ENCODE measurements at regions not wholly inside any gene's neighbourhood (a gene's known extent, or its start where the extent isn't known, plus 50 kb on each side); places are given as distances from the start of the nearest gene placed in this dataset.

- WGBS (ENCODE audit: insufficient coverage, insufficient replicate concordance, low lambda C conversion rate, missing lambda C conversion rate) = 18% methylated on average over 3 of the region's 3 CpGs
- Histone ChIP-seq H3K27ac (ENCODE audit: control insufficient read depth, insufficient read depth) (no peak overlapping the region), H2AFZ (ENCODE audit: control insufficient read depth, low read depth, low read length) (no peak overlapping the region), H4K20me1 (ENCODE audit: control insufficient read depth, insufficient read depth) (no peaks in the 10 kb centered on the region), H3K4me2 (ENCODE audit: control insufficient read depth, insufficient read depth) (no peak overlapping the region), H3K9me3 (replicated peaks; ENCODE audit: control insufficient read depth, insufficient read depth, low read length) (no peaks in the 10 kb centered on the region; the same call in 2 of the 3 replicates), H3K36me3 (ENCODE audit: control insufficient read depth in 2 of 2, insufficient read depth in 2 of 2, low read length in 1 of 2) (no peaks in the 10 kb centered on the region), H3K4me3 (no peak overlapping the region), H3K79me2 (ENCODE audit: control insufficient read depth, insufficient read depth, low read length) (no peaks in the 10 kb centered on the region), H3K9ac (ENCODE audit: control insufficient read depth, insufficient read depth, low read length) (no peak overlapping the region), H3K27me3 (replicated peaks in 1 of 2; ENCODE audit: control insufficient read depth in 2 of 2, insufficient read depth in 2 of 2, low read length in 1 of 2) (no peaks in the 10 kb centered on the region), H3K4me1 (ENCODE audit: control insufficient read depth, insufficient read depth, low read length) (no peaks in the 10 kb centered on the region; the same call in 1 of the 2 replicates)
- no TSS peak for BruUV-seq (replicated peaks)
- intact Hi-C loops (cut with micrococcal nuclease; ENCODE audit: unreplicated experiment) (no loop called here), in situ Hi-C loops (cut with MboI) (no loop called here)
- RAD21 ChIA-PET (ENCODE audit: unreplicated experiment) = interaction anchor here (1.0 to 1.3 kb wide), 3 partner anchors 8 to 57 kb away, joined by 3 to 5 read pairs (median 3); no protein-coding TSS in a partner anchor
- FAIRE-seq (no peak), DNase-seq (ENCODE audit: low read depth, low spot score) (no peak), ATAC-seq (no peak)
- CTCF ChIA-PET = interaction anchor here (1.6 kb wide), 1 partner anchor 40 kb away, joined by 5 read pairs; no protein-coding TSS in a partner anchor
- POLR2A ChIA-PET = interaction anchor here (1.8 kb wide), 1 partner anchor 35 kb away, joined by 4 read pairs; no protein-coding TSS in a partner anchor
- TF ChIP-seq ZBTB4 (CRISPR knock-in tag; IDR thresholded peaks at IDR 0.05) = no peak
- TF ChIP-seq WRNIP1 (IDR thresholded peaks at IDR 0.05; ENCODE audit: borderline replicate concordance, low read depth, low read length) = no peak
- no peak for TF ChIP-seq NFYA (IDR thresholded peaks at IDR 0.05; ENCODE audit: borderline replicate concordance, low read depth, low read length)
- no peak for TF ChIP-seq SREBF1 (IDR thresholded peaks at IDR 0.05; ENCODE audit: low read length)
- no peak for TF ChIP-seq ZNF622 (IDR thresholded peaks at IDR 0.05)
- TF ChIP-seq KLF5 (IDR thresholded peaks at IDR 0.05; ENCODE audit: partially characterized antibody) = no peak
- no peak for TF ChIP-seq CEBPZ (IDR thresholded peaks at IDR 0.05; ENCODE audit: low read depth, low read length)
- SMC1A ChIA-PET (ENCODE audit: uncharacterized antibody, unreplicated experiment) = interaction anchor here (0.8 to 4.0 kb wide), 5 partner anchors 9 to 74 kb away, joined by 3 to 18 read pairs (median 4); no protein-coding TSS in a partner anchor
Measured at GRCh38 chr16:13379266-13379665, 477.9 kb downstream of the SHISA9 start.
